ENCODE measurements at regions not wholly inside any gene's neighbourhood (a gene's known extent, or its start where the extent isn't known, plus 50 kb on each side); places are given as distances from the start of the nearest gene placed in this dataset.

- H3K36me3 ChIP-seq (replicated peaks in 1 of 2; ENCODE audit: control extremely low read depth in 1 of 2, control insufficient read depth in 1 of 2, extremely low read depth in 1 of 2, insufficient read depth in 2 of 2, low read length in 1 of 2) = no peaks in the 10 kb centered on the region
- ChIA-PET CTCF (no interaction called here), POLR2A (no interaction called here)
- no peaks in the 10 kb centered on the region for H3K79me2 ChIP-seq (ENCODE audit: control insufficient read depth, insufficient read depth, low read length)
- no peak overlapping the region for H3K9ac ChIP-seq (ENCODE audit: low read length)
- no peak for ATAC-seq (ENCODE audit: low read depth)
- H4K20me1 ChIP-seq (ENCODE audit: control insufficient read depth, insufficient read depth, low read length, poor library complexity, severe bottlenecking) = no peaks in the 10 kb centered on the region
- peaks cover 10% of the 10 kb centered on the region for H3K9me3 Mint-ChIP-seq (ENCODE audit: insufficient read depth)
- no peaks in the 10 kb centered on the region for H3K4me1 Mint-ChIP-seq
- no peak overlapping the region for H3K4me3 ChIP-seq (ENCODE audit: control extremely low read depth in 1 of 5, extremely low read depth in 1 of 5, insufficient read depth in 1 of 5, low read depth in 2 of 5, low read length in 4 of 5)
- peaks cover 0 to 15% (median 3%) of the 10 kb centered on the region in 3 donors for H3K9me3 ChIP-seq (ENCODE audit: control extremely low read depth in 1 of 3, control insufficient read depth in 2 of 3, insufficient read depth in 1 of 3, low read length in 2 of 3)
- no peak for DNase-seq
- no peak overlapping the region for H2AFZ ChIP-seq (ENCODE audit: insufficient read depth, low read depth, low read length, poor library complexity, severe bottlenecking)
- no peak overlapping the region for H3K27ac Mint-ChIP-seq
- H3K4me2 ChIP-seq (replicated peaks; ENCODE audit: low read depth, low read length, poor library complexity, severe bottlenecking) = no peak overlapping the region
- no peaks in the 10 kb centered on the region for H3K27me3 ChIP-seq (replicated peaks in 1 of 4; ENCODE audit: control extremely low read depth in 1 of 4, control insufficient read depth in 3 of 4, insufficient read depth in 4 of 4, low read length in 3 of 4)
- no peaks in the 10 kb centered on the region for H3K27me3 Mint-ChIP-seq
- TF ChIP-seq CTCF (IDR thresholded peaks at IDR 0.05) (no peak), EZH2 (IDR thresholded peaks at IDR 0.05; ENCODE audit: borderline replicate concordance, insufficient read depth, low read depth, low read length, poor library complexity, severe bottlenecking) (no peak)
- H3K4me3 Mint-ChIP-seq = no peak overlapping the region
- no peaks in the 10 kb centered on the region for H3K4me1 ChIP-seq (ENCODE audit: control insufficient read depth in 2 of 2, insufficient read depth in 2 of 2, low read length in 2 of 2)
- intact Hi-C loops (cut with micrococcal nuclease) = no loop called here
- H3K27ac ChIP-seq (ENCODE audit: low read length in 2 of 2) = no peak overlapping the region
Observed at GRCh38 chr4:38356686-38357085, 307.3 kb upstream of the KLF3 start.

GRCh38 chr4:38357546-38357945 lies 306.5 kb upstream of the KLF3 start:
- Histone ChIP-seq H3K27ac (ENCODE audit: low read length in 2 of 2) (no peak overlapping the region), H3K4me2 (replicated peaks; ENCODE audit: low read depth, low read length, poor library complexity, severe bottlenecking) (no peak overlapping the region), H3K9ac (ENCODE audit: low read length) (no peak overlapping the region), H3K36me3 (replicated peaks in 1 of 2; ENCODE audit: control extremely low read depth in 1 of 2, control insufficient read depth in 1 of 2, extremely low read depth in 1 of 2, insufficient read depth in 2 of 2, low read length in 1 of 2) (no peaks in the 10 kb centered on the region), H3K27me3 (replicated peaks in 1 of 4; ENCODE audit: control extremely low read depth in 1 of 4, control insufficient read depth in 3 of 4, insufficient read depth in 4 of 4, low read length in 3 of 4) (no peaks in the 10 kb centered on the region), H3K4me1 (ENCODE audit: control insufficient read depth in 2 of 2, insufficient read depth in 2 of 2, low read length in 2 of 2) (no peaks in the 10 kb centered on the region), H4K20me1 (ENCODE audit: control insufficient read depth, insufficient read depth, low read length, poor library complexity, severe bottlenecking) (no peaks in the 10 kb centered on the region), H3K79me2 (ENCODE audit: control insufficient read depth, insufficient read depth, low read length) (no peaks in the 10 kb centered on the region), H3K9me3 (ENCODE audit: control extremely low read depth in 1 of 3, control insufficient read depth in 2 of 3, insufficient read depth in 1 of 3, low read length in 2 of 3) (peaks cover 0 to 8% (median 3%) of the 10 kb centered on the region in 3 donors), H2AFZ (ENCODE audit: insufficient read depth, low read depth, low read length, poor library complexity, severe bottlenecking) (no peak overlapping the region), H3K4me3 (ENCODE audit: control extremely low read depth in 1 of 5, extremely low read depth in 1 of 5, insufficient read depth in 1 of 5, low read depth in 2 of 5, low read length in 4 of 5) (no peak overlapping the region)
- CTCF ChIA-PET = no interaction called here
- H3K4me1 Mint-ChIP-seq = no peaks in the 10 kb centered on the region
- no peak for ATAC-seq (ENCODE audit: low read depth)
- DNase-seq = no peak
- intact Hi-C loops (cut with micrococcal nuclease) = no loop called here
- H3K4me3 Mint-ChIP-seq = no peak overlapping the region
- POLR2A ChIA-PET = no interaction called here
- TF ChIP-seq CTCF (IDR thresholded peaks at IDR 0.05) = no peak
- no peak for TF ChIP-seq EZH2 (IDR thresholded peaks at IDR 0.05; ENCODE audit: borderline replicate concordance, insufficient read depth, low read depth, low read length, poor library complexity, severe bottlenecking)
- H3K27ac Mint-ChIP-seq = no peak overlapping the region
- WGBS (ENCODE audit: insufficient coverage) = 96% methylated on average over 3 of the region's 6 CpGs
- H3K9me3 Mint-ChIP-seq (ENCODE audit: insufficient read depth) = peaks cover 8% of the 10 kb centered on the region
- no peaks in the 10 kb centered on the region for H3K27me3 Mint-ChIP-seq

Measured in B cell (primary cell).